ENCODE measurements at regions not wholly inside any gene's neighbourhood (a gene's known extent, or its start where the extent isn't known, plus 50 kb on each side); places are given as distances from the start of the nearest gene placed in this dataset.
A peak's percentile ranks its signal among the peaks of the same experiment; 100 is the strongest.

DNA sequence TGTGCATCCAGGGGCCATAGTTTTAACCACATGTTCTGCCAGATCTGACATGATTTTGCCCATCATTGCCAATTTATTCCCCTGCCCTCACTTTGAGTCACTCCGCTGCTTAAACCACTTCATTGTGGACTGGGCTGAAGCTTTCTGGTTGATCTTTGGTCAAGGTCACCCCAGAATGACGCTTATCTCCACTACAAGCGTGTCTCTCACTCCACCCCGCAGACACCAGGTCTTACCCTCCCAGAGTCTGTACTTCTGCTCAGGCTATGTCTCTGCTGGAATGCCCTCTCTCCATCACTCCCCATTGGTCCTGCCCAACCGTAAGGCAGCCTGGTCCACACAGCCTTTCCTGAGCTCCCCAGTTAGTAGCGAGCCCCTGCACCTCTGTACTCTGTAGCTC is 170.5 kb upstream of the SYT13 start:
- Histone ChIP-seq H3K4me2 (ENCODE audit: low read depth, low read length) (no peak overlapping the region), H4K20me1 (ENCODE audit: insufficient read depth, low read length) (no peaks in the 10 kb centered on the region), H3K9me3 (ENCODE audit: low read length) (no peaks in the 10 kb centered on the region), H3K4me3 (replicated peaks in 1 of 3; ENCODE audit: insufficient read depth in 1 of 3, low read depth in 2 of 3, low read length in 3 of 3) (no peak overlapping the region), H2AFZ (ENCODE audit: low read length) (no peak overlapping the region), H3K36me3 (replicated peaks in 1 of 2; ENCODE audit: control insufficient read depth in 1 of 2, insufficient read depth in 2 of 2, low read length in 2 of 2) (no peaks in the 10 kb centered on the region), H3K27ac (ENCODE audit: extremely low read length, insufficient read depth, low read length) (no peak overlapping the region), H3K4me1 (ENCODE audit: insufficient read depth, low read length) (peaks cover 10% of the 10 kb centered on the region; the same call in 1 of the 2 replicates), H3K27me3 (ENCODE audit: control insufficient read depth in 1 of 2, insufficient read depth in 2 of 2, low read length in 2 of 2) (peaks cover 1 to 8% of the 10 kb centered on the region in 2 experiments; a peak in 3 of 5 replicates), H3K79me2 (ENCODE audit: insufficient read depth, low read length) (no peaks in the 10 kb centered on the region), H3K9ac (ENCODE audit: insufficient read depth, low read depth, low read length) (no peak overlapping the region)
- intact Hi-C loops (cut with micrococcal nuclease; ENCODE audit: unreplicated experiment) = no loop called here
- 3% methylated on average over 6 of the region's 6 CpGs for WGBS (ENCODE audit: low lambda C conversion rate)
- ChIA-PET POLR2A (no interaction called here), CTCF (ENCODE audit: low intra/inter-chr PET ratio, low total read pairs) (no interaction called here)
- no TSS peak for BruUV-seq (replicated peaks)
- peak; percentile 6 for DNase-seq (ENCODE audit: low spot score)
- in situ Hi-C loops (cut with HindIII; ENCODE audit: extremely low pct_ligation_motif_present, low pct_unique_long_range_greater_than_20kb) = loop anchor here (10.0 kb wide), 1 partner anchor 58 kb away; no protein-coding TSS in a partner anchor
- peak; percentile 47 for ATAC-seq
- TF ChIP-seq FOXM1 (CRISPR knock-in tag; IDR thresholded peaks at IDR 0.05) (no peak), ZNF230 (CRISPR knock-in tag; IDR thresholded peaks at IDR 0.05) (no peak), HNF4A (CRISPR knock-in tag; IDR thresholded peaks at IDR 0.05) (peak; percentile 34; the same call in 1 of the 2 replicates), ZSCAN20 (CRISPR knock-in tag; IDR thresholded peaks at IDR 0.05; ENCODE audit: borderline replicate concordance) (no peak)
- no peak for FAIRE-seq

DNA sequence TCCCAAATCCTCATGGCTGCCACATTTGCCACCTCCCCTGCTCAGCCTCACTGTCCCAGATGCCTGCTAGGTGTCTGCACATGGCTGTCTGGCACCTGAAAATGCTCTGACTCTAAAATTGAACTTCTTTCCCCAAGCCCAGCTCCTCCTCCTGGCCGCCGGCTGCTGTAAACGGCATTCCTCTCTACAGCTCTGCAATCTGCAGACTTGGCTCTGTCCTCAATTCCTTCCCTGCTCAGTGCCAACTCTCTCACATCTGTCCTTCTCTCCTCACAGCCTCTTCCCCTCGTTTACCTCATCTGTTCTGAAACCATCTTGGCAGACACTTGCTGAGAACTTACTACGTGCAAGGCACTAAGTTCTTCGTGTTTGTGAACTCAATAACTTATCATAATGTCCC is 169.4 kb upstream of the SYT13 start:
- peaks cover 10% of the 10 kb centered on the region; the same call in 1 of the 2 replicates for H3K4me1 ChIP-seq (ENCODE audit: insufficient read depth, low read length)
- FAIRE-seq (no peak), ATAC-seq (no peak), DNase-seq (ENCODE audit: low spot score) (no peak)
- no peak overlapping the region for H3K4me2 ChIP-seq (ENCODE audit: low read depth, low read length)
- ChIA-PET POLR2A (no interaction called here), CTCF (ENCODE audit: low intra/inter-chr PET ratio, low total read pairs) (no interaction called here)
- H3K36me3 ChIP-seq (replicated peaks in 1 of 2; ENCODE audit: control insufficient read depth in 1 of 2, insufficient read depth in 2 of 2, low read length in 2 of 2) = no peaks in the 10 kb centered on the region
- no peak overlapping the region for H3K4me3 ChIP-seq (replicated peaks in 1 of 3; ENCODE audit: insufficient read depth in 1 of 3, low read depth in 2 of 3, low read length in 3 of 3)
- intact Hi-C loops (cut with micrococcal nuclease; ENCODE audit: unreplicated experiment) = no loop called here
- no peak overlapping the region for H3K9ac ChIP-seq (ENCODE audit: insufficient read depth, low read depth, low read length)
- BruUV-seq (replicated peaks) = no TSS peak
- peaks cover 1 to 12% of the 10 kb centered on the region in 2 experiments; a peak in 3 of 5 replicates for H3K27me3 ChIP-seq (ENCODE audit: control insufficient read depth in 1 of 2, insufficient read depth in 2 of 2, low read length in 2 of 2)
- H4K20me1 ChIP-seq (ENCODE audit: insufficient read depth, low read length) = no peaks in the 10 kb centered on the region
- no peak overlapping the region for H2AFZ ChIP-seq (ENCODE audit: low read length)
- H3K79me2 ChIP-seq (ENCODE audit: insufficient read depth, low read length) = no peaks in the 10 kb centered on the region
- no peaks in the 10 kb centered on the region for H3K9me3 ChIP-seq (ENCODE audit: low read length)
- in situ Hi-C loops (cut with HindIII; ENCODE audit: extremely low pct_ligation_motif_present, low pct_unique_long_range_greater_than_20kb) = loop anchor here (10.0 kb wide), 1 partner anchor 59 kb away; no protein-coding TSS in a partner anchor
- no peak overlapping the region for H3K27ac ChIP-seq (ENCODE audit: extremely low read length, insufficient read depth, low read length)
- 2% methylated on average over 6 of the region's 6 CpGs for WGBS (ENCODE audit: low lambda C conversion rate)
- no peak for TF ChIP-seq ZNF660 (CRISPR knock-in tag; IDR thresholded peaks at IDR 0.05; ENCODE audit: borderline replicate concordance, low read depth)
- TF ChIP-seq, protein P1, sequence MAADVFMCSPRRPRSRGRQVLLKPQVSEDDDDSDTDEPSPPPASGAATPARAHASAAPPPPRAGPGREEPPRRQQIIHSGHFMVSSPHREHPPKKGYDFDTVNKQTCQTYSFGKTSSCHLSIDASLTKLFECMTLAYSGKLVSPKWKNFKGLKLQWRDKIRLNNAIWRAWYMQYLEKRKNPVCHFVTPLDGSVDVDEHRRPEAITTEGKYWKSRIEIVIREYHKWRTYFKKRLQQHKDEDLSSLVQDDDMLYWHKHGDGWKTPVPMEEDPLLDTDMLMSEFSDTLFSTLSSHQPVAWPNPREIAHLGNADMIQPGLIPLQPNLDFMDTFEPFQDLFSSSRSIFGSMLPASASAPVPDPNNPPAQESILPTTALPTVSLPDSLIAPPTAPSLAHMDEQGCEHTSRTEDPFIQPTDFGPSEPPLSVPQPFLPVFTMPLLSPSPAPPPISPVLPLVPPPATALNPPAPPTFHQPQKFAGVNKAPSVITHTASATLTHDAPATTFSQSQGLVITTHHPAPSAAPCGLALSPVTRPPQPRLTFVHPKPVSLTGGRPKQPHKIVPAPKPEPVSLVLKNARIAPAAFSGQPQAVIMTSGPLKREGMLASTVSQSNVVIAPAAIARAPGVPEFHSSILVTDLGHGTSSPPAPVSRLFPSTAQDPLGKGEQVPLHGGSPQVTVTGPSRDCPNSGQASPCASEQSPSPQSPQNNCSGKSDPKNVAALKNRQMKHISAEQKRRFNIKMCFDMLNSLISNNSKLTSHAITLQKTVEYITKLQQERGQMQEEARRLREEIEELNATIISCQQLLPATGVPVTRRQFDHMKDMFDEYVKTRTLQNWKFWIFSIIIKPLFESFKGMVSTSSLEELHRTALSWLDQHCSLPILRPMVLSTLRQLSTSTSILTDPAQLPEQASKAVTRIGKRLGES (CRISPR knock-in tag; IDR thresholded peaks at IDR 0.05; ENCODE audit: borderline replicate concordance) = no peak
- TF ChIP-seq FIP1L1 (IDR thresholded peaks at IDR 0.05; ENCODE audit: borderline replicate concordance, insufficient read depth, low read depth, low read length) = no peak
- no peak for TF ChIP-seq YEATS4 (CRISPR knock-in tag; IDR thresholded peaks at IDR 0.05; ENCODE audit: borderline replicate concordance)
- TF ChIP-seq, protein P2, sequence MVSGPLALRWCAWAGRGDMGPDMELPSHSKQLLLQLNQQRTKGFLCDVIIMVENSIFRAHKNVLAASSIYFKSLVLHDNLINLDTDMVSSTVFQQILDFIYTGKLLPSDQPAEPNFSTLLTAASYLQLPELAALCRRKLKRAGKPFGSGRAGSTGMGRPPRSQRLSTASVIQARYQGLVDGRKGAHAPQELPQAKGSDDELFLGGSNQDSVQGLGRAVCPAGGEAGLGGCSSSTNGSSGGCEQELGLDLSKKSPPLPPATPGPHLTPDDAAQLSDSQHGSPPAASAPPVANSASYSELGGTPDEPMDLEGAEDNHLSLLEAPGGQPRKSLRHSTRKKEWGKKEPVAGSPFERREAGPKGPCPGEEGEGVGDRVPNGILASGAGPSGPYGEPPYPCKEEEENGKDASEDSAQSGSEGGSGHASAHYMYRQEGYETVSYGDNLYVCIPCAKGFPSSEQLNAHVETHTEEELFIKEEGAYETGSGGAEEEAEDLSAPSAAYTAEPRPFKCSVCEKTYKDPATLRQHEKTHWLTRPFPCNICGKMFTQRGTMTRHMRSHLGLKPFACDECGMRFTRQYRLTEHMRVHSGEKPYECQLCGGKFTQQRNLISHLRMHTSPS (CRISPR knock-in tag; IDR thresholded peaks at IDR 0.05; ENCODE audit: low read depth) = no peak
- no peak for TF ChIP-seq NFE2L2 (IDR thresholded peaks at IDR 0.05; ENCODE audit: low read length)
- TF ChIP-seq KDM6A (CRISPR knock-in tag; IDR thresholded peaks at IDR 0.05; ENCODE audit: low read depth) = no peak
- no peak for TF ChIP-seq ZNF460 (CRISPR knock-in tag; IDR thresholded peaks at IDR 0.05; ENCODE audit: borderline replicate concordance)
- TF ChIP-seq NR1H2 (CRISPR knock-in tag; IDR thresholded peaks at IDR 0.05; ENCODE audit: borderline replicate concordance, low read depth) = no peak
- TF ChIP-seq SP1 (IDR thresholded peaks at IDR 0.05) = no peak
- no peak for TF ChIP-seq SP1 (CRISPR knock-in tag; IDR thresholded peaks at IDR 0.05)
- TF ChIP-seq JARID2 (CRISPR knock-in tag; IDR thresholded peaks at IDR 0.05; ENCODE audit: insufficient replicate concordance) = no peak
